ENCODE measurements at regions not wholly inside any gene's neighbourhood (a gene's known extent, or its start where the extent isn't known, plus 50 kb on each side); places are given as distances from the start of the nearest gene placed in this dataset.

GRCh38 chr18:68342039-68342659 lies 372.8 kb downstream of the TMX3 start:
- DNase-seq (ENCODE audit: low read depth in 3 of 3) = no peak

DNA sequence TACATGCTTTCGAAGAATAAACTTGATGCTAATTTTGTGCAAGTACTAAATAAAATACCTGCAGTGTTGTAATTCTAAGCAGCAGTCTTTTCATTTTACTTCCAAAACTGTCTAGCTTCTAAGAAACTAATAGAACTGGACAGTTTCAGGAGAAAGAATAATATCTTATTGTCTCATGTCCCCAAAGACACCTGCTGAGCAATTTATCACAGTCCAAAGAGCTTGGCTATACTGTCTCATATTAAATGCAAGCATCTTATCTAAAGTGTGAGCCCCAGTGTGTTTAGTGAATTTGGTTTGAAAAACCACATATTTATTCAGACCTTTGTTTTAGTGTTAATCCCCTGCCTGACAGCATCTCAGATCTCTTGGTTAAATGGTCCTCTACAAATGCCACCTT lies 374.3 kb downstream of the TMX3 start:
- DNase-seq (ENCODE audit: low read depth in 3 of 3) = no peak

GRCh38 chr18:68330658-68331057 lies 384.2 kb downstream of the TMX3 start:
- no peak for DNase-seq (ENCODE audit: low read depth in 3 of 3)

DNA sequence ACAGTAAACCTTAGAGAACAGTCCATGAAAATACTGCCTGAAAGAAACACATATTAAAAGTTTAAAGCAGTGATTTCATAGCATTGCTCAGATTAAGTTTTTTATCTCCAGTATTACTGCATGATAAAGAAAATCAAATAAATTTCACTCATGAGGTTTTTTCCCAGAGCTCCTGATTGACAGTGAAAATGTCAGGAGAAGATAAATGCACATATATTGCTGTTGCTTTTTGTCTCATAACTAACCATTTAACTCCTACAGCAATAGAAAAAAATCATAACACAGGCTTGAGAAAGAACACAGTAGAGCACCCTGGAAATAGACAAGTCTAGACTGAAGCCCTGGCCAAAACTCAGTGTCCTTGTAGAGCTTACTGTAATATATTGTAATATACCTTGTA lies 391.0 kb downstream of the TMX3 start:
- DNase-seq (ENCODE audit: low read depth in 3 of 3) = no peak

DNA sequence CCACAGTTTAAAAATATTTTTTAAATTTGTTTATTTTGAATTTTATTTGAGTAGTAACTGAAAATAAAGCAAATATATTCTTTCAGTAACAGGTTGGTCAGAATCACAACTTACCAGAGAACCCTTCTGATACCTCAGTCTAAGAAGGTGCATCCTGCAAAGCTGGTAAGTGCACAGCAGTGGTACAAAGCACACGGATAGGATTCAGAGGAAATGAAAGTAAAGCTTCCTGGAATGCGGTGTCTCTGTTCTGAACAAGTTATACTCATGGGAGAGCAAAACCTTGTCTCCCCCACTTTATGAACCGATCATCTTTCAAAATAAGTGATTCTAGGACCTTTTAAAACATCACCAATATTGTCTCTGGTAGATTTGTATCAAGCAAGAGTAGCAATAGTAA lies 398.3 kb downstream of the TMX3 start:
- DNase-seq (ENCODE audit: low read depth in 3 of 3) = no peak

- no peak for DNase-seq (ENCODE audit: low read depth in 3 of 3)
Measured at GRCh38 chr18:68314403-68314802, 400.5 kb downstream of the TMX3 start.

DNA sequence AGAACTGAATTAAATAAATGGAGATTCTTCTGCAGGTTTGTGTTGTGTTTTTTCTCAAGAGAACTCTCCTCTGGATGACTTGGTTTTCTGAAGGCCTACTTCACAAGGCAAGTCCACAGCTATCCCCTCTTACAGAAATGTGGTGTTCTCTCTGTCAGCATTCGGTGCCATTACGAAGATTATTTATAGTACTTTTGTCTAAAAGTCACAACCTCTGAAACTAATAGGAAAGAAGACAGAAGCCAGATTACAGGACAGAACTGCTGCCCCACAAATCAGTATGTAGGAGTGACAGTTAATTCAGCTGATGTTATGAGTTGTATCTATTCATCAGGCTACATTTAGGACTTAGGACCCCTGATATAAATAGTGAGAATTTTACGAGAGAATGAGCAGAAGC lies 413.5 kb downstream of the TMX3 start:
- no peak for DNase-seq (ENCODE audit: low read depth in 3 of 3)

DNA sequence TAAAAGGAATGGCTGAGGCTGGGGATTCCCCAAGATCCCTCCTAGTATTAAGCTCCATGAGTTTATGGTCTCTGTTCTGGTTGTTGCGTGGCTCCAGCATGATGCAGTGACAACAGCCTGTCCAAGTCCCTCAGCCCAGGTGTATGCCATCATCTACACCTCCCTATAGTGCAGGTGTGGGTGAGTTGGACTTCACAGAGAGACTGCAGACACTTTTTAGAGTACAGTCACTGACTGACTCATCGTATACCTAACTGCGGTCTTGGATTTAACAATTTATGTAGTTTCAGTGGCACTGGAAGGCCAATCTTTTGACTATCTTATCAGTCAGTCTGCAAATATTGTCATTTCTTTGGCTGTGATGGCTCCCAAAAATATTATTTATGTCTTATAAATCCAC lies 415.0 kb downstream of the TMX3 start:
- no peak for DNase-seq (ENCODE audit: low read depth in 3 of 3)

- no peak for DNase-seq (ENCODE audit: low read depth in 3 of 3)
Measured at GRCh38 chr18:68298330-68298729, 416.6 kb downstream of the TMX3 start.

GRCh38 chr18:68288408-68288807 lies 426.5 kb downstream of the TMX3 start:
- no peak for DNase-seq (ENCODE audit: low read depth in 3 of 3)

DNA sequence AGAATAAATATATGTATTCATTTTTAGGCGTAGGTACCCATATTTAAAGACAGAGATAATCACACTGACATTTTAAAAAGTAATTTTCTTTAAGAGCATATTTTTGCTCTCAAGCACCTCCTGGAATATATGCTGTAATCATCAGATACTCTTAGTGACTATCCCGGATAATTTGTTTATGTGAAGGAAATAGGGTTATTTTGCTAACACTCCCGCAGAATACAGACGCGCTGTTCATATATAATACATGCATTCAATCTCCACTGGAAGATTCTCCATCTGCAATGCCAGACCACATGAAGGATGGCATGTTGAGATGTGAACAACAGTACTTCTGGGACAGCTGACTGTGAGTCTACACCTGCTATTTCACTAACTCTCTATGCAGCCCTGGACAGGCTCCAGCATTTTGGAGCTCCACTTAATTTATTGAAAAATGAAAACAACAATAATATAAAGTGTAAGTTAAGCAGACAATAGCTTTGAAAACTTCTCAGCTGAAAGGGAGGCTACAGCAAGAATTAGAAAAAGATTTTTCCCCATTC lies 430.6 kb downstream of the TMX3 start:
- no peak for DNase-seq (ENCODE audit: low read depth in 3 of 3)

DNA sequence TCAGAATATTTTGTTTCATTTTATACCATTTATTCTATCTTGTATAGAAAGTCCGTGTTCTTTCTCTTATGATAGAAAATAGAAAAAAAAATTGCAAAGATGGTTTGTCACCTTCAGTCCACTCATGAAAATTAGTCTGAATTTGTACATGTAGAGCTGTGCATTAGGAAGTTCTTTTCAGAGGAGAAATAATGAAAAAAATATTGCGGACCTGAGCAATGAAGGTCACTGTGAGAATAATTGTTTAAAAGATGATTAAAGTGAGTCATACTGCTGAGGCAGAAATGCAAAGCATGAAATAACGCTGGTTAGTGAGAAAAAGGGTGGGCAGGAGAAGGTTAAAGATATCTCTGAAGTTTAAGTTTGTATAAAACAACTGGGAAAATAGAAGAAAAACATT lies 431.1 kb downstream of the TMX3 start:
- DNase-seq (ENCODE audit: low read depth in 3 of 3) = no peak

DNA sequence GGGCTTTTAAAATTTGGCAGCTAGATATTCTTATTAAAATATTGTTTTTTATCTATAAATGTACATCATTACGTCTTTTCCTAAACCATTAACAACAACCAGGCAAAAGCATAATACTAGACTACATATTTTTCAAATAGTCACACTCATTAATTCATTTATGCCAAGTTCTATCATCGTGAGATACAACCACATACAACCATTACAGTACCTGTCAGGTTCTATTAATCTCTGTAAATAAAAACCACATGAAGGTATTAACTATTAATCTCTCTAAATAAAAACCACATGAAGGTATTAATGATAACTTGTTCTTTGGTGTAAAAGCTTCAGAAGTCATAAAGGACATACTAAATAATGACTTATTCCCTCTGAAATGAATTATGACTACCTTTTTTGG lies 432.7 kb downstream of the TMX3 start:
- no peak for DNase-seq (ENCODE audit: low read depth in 3 of 3)

DNA sequence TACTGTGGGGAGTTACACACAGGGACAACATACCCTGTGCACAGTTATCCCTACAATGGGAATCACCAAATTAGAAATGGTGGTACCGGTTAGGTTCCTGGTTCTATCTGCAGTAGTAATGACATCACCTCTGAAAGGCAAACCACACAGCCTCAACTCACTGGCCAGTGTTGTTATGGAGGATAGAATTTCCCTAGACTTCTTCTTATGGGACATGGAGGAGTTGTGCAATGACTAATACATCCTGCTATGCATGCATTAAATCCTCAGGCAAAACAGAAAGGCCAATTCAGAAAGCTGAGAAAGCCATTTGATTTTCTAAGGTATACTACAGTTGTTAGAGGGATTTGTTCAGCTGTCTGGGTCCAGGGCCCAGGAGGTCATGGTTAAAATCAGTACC lies 439.3 kb downstream of the TMX3 start:
- no peak for DNase-seq (ENCODE audit: low read depth in 3 of 3)

DNA sequence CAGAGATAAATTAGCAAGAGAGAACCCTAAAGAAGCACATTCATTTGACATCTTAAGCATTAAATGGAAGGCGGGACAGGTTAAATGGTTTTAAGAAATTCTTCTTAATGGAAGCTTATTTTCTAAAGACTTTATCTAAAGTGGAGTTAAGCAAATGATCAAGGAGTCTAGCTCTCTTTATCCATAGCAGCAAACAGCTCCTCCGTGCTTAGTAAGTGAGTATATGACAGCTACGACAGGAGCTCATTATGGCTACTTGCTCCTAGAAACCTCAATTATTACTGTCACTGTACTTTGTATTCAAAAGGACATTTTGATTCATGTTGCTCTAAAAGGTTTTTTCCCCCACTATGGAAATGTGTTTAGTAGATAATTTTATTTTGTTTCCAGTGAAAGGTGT lies 444.9 kb downstream of the TMX3 start:
- no peak for DNase-seq (ENCODE audit: low read depth in 3 of 3)

DNA sequence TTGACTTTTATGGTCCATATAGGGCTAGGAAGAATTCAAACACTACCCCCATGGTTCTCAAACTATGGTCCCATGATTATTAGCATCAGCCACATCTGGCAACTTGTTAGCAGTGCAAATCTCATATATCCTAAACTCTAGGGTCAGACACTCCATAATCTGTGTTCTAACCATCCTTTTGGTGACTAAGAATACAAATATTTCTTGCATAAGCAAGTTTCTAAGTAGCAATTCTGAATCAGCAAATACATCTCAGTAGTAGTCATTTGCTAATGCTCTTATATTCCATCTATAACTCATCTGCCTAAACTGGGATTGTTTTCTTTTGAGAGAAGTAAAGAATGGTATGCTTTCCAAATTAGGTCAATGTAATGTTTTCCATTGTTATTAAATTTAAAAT lies 447.3 kb downstream of the TMX3 start:
- no peak for DNase-seq (ENCODE audit: low read depth in 3 of 3)

GRCh38 chr18:68263481-68263880 lies 451.4 kb downstream of the TMX3 start:
- DNase-seq (ENCODE audit: low read depth in 3 of 3) = no peak

GRCh38 chr18:68262690-68263294 lies 452.1 kb downstream of the TMX3 start:
- no peak for DNase-seq (ENCODE audit: low read depth in 3 of 3)

GRCh38 chr18:68256418-68257067 lies 458.4 kb downstream of the TMX3 start:
- DNase-seq (ENCODE audit: low read depth in 3 of 3) = no peak

- no peak for DNase-seq (ENCODE audit: low read depth in 3 of 3)
Measured at GRCh38 chr18:68244786-68245185, 470.1 kb downstream of the TMX3 start.

DNA sequence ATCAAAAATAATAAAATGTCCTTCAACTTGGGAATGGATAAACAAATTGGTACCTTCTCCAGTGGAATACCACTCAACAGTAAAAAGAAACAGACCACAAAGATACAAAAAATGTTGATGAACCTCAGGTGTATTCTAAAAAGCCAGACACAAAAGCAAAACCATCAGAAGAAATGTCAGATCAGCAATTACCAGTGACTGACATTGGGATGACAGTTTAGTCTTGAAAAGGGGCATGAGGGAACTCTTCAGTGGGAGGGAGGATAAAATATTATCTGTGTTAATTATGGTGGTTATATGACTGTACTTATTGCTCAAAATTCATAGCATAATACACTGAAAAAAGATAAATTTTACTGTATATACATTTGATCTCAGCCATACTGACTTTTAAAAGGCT lies 473.0 kb downstream of the TMX3 start:
- no peak for DNase-seq (ENCODE audit: low read depth in 3 of 3)

GRCh38 chr18:68234676-68235075 lies 480.2 kb downstream of the TMX3 start:
- no peak for DNase-seq (ENCODE audit: low read depth in 3 of 3)

- no peak for DNase-seq (ENCODE audit: low read depth in 3 of 3)
Measured at GRCh38 chr18:68234131-68234530, 480.8 kb downstream of the TMX3 start.
